Left ventricle myocardium inferior (tissue), 1 donor: ENCODE measurements at regions not wholly inside any gene's neighbourhood (a gene's known extent, or its start where the extent isn't known, plus 50 kb on each side); places are given as distances from the start of the nearest gene placed in this dataset.

Source experiments
- DNase-seq: peaks from one replicate; pipeline ENCODE4 v3.0.0-alpha.2; 2020
- H3K27ac ChIP-seq: fragments of 200-600 bp; replicated peaks from 2 replicates; pipeline ENCODE4 v1.8.0; 2021
- H3K27me3 ChIP-seq: fragments of 200-600 bp; 2 replicates; pipeline ENCODE4 v1.8.0; 2021; ENCODE audit warnings: low read depth
- H3K36me3 ChIP-seq: fragments of 200-600 bp; 2 replicates; pipeline ENCODE4 v1.8.0; 2021
- H3K4me1 ChIP-seq: fragments of 200-600 bp; 2 replicates; pipeline ENCODE4 v1.8.0; 2021
- H3K4me3 ChIP-seq: fragments of 200-600 bp; 2 replicates; pipeline ENCODE4 v1.8.0; 2021; ENCODE audit warnings: mild to moderate bottlenecking, moderate library complexity
- H3K9me3 ChIP-seq: fragments of 200-600 bp; replicated peaks from 2 replicates; pipeline ENCODE4 v1.8.0; 2021
- intact Hi-C: fragments of 100-400 bp; cut with micrococcal nuclease; formaldehyde crosslinking; loops from one replicate; pipeline ENCODE4 v1.11.0; 2022
- TF ChIP-seq, protein P1 (sequence below): fragments of 200-600 bp; IDR thresholded peaks from 2 replicates; pipeline ENCODE4 v1.8.0; 2021; ENCODE audit warnings: antibody characterized with exemption, mild to moderate bottlenecking, borderline replicate concordance
- donor health status: DM: no; HTN: yes; CAD: no; lungs with severe emphysema.

DNA sequence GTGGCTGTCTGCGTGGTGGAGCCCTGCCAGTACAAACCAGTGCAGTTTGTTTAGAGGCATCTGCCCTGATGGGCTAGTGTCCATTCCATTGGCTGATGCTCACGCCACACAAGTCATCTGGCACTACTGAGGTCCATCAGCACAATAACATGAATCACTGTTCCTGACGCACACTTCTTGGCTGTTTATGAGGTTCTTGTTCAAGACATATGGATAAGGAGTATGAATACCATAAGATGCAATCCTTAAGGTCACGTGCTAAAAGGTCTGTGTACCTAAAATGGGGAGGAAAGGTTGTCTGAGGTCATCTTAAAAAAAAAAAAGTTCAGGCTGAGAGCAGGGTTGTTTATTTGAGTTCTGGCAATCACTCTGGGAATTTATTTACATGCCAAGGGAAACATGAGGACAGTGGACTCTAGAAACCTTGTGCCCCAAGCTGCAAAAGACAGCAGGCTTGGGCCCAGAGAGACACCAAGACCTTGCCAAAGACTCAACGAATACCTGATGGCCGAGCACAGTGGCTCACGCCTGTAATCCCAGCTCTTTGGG is 54.1 kb upstream of the SHLD1 start:
- Histone ChIP-seq H3K4me1 (peaks cover 11% of the 10 kb centered on the region), H3K9me3 (no peaks in the 10 kb centered on the region), H3K27me3 (no peaks in the 10 kb centered on the region), H3K27ac (peak overlapping the region; percentile 26), H3K36me3 (no peaks in the 10 kb centered on the region), H3K4me3 (no peak overlapping the region)
- TF ChIP-seq, protein P1, sequence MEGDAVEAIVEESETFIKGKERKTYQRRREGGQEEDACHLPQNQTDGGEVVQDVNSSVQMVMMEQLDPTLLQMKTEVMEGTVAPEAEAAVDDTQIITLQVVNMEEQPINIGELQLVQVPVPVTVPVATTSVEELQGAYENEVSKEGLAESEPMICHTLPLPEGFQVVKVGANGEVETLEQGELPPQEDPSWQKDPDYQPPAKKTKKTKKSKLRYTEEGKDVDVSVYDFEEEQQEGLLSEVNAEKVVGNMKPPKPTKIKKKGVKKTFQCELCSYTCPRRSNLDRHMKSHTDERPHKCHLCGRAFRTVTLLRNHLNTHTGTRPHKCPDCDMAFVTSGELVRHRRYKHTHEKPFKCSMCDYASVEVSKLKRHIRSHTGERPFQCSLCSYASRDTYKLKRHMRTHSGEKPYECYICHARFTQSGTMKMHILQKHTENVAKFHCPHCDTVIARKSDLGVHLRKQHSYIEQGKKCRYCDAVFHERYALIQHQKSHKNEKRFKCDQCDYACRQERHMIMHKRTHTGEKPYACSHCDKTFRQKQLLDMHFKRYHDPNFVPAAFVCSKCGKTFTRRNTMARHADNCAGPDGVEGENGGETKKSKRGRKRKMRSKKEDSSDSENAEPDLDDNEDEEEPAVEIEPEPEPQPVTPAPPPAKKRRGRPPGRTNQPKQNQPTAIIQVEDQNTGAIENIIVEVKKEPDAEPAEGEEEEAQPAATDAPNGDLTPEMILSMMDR: no peak
- intact Hi-C loops: no loop called here
- DNase-seq: no peak

DNA sequence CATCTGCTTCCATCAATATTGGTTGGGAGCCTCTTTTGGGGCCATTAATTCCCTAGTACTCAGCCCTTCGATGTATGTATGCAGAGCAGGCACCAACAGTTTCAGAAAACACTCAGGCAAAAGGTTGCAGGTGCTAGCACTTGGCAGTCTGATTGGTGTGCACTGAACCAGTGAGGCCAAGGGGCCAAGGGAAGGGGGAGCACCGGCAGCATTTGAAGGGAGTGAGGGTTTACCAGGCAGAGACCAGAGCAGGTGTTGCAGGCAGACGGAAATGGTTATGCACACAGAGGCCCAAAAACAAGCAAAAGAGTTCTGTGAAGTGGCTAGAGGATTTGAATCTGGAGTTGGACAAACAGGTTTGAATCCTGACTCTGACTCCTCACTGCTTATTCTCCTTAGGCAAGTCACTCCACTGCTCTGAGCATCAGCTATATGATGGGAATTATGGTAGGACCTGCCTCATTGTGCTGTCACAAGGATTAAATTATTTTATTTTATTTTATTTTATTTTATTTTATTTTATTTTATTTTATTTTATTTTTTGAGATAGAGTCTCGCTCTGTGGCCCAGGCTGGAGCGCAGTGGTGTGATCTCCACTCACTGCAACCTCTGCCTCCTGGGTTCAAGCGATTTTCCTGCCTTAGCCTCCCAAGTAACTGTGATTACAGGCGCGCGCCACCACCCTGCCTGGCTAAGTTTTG is 58.1 kb upstream of the SHLD1 start:
- no peak overlapping the region for H3K27ac ChIP-seq
- no peaks in the 10 kb centered on the region for H3K27me3 ChIP-seq
- DNase-seq: no peak
- intact Hi-C loops: no loop called here
- no peak overlapping the region for H3K4me3 ChIP-seq
- no peaks in the 10 kb centered on the region for H3K9me3 ChIP-seq
- TF ChIP-seq, protein P1: no peak
- peaks cover 37% of the 10 kb centered on the region for H3K4me1 ChIP-seq
- H3K36me3 ChIP-seq: no peaks in the 10 kb centered on the region

DNA sequence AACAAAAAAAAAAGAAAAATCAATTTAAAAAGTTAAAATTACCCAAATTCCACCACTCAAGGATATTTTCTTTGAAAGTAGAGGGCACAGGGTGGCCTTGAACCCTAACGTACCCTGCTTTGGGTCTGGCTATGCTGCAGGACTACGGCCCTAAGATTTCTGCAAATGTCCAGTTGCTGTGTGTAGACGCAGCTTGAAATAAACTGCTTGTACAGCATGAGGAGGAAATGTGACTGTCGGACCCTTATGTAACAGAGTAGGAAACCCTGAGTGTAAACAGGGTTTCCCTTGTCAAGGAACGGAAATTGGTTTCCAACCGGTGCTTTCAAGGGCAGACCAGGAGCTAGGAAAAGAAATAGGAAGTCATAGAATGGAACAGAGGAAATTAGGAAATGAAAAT is 60.7 kb upstream of the SHLD1 start:
- intact Hi-C loops: no loop called here
- H3K9me3 ChIP-seq: no peaks in the 10 kb centered on the region
- no peak overlapping the region for H3K4me3 ChIP-seq
- H3K27ac ChIP-seq: peak overlapping the region; percentile 62
- H3K27me3 ChIP-seq: no peaks in the 10 kb centered on the region
- TF ChIP-seq, protein P1: no peak
- H3K4me1 ChIP-seq: peaks cover 26% of the 10 kb centered on the region
- no peaks in the 10 kb centered on the region for H3K36me3 ChIP-seq
- DNase-seq: no peak

- peak overlapping the region; percentile 62 for H3K27ac ChIP-seq
- intact Hi-C loops: no loop called here
These were observed 61.7 kb upstream of the SHLD1 start for GRCh38 chr20:5688431-5688972.

DNA sequence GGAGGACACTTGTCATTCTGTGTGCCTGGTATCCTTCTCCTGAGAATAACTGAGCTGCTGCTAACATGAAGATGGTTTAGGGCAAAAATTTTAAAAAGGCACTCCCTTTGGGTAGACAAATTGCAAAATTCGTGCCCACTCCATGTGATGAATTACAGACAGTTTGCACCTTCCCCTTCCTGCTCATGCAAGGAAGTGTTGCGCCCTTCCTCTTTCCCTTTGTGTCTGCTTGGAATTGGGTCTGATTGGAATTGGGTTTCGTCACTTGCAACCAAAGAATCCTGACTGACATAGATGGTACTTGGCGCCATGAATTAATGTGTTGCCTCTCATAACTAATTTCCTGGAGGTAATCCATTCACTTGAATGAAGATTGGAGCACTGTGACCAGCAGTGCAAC is 62.3 kb upstream of the SHLD1 start:
- Histone ChIP-seq H3K4me3 (no peak overlapping the region), H3K4me1 (peaks cover 26% of the 10 kb centered on the region), H3K27ac (peak overlapping the region; percentile 62), H3K36me3 (no peaks in the 10 kb centered on the region), H3K27me3 (no peaks in the 10 kb centered on the region), H3K9me3 (no peaks in the 10 kb centered on the region)
- intact Hi-C loops: no loop called here
- no peak for DNase-seq
- TF ChIP-seq, protein P1: no peak

More at GRCh38 chr20:5688431-5688972, 61.7 kb upstream of the SHLD1 start:
- Histone ChIP-seq H3K27me3 (no peaks in the 10 kb centered on the region), H3K4me1 (peaks cover 26% of the 10 kb centered on the region), H3K4me3 (no peak overlapping the region), H3K9me3 (no peaks in the 10 kb centered on the region), H3K36me3 (no peaks in the 10 kb centered on the region)
- peak; percentile 25 for DNase-seq
- TF ChIP-seq, protein P1: no peak
